Activated CD4-positive, alpha-beta T cell treated with anti-CD3 and anti-CD28 coated beads, Interleukin-2, amount 50 U/mL, for 24 hours (primary cell): ENCODE measurements at regions not wholly inside any gene's neighbourhood (a gene's known extent, or its start where the extent isn't known, plus 50 kb on each side); places are given as distances from the start of the nearest gene placed in this dataset.
"Not testable (repeated sequence)": the region's sequence is repeated elsewhere in the genome, so short reads cannot be mapped to it uniquely, and the experiment has no call there.

Experiments used
- DNase-seq, 2 donors: peaks; one replicate each; pipeline ENCODE4 v3.0.0-alpha.2; 2020; ENCODE audit warnings: low read depth in 1 of 2, low spot score in 1 of 2

DNA sequence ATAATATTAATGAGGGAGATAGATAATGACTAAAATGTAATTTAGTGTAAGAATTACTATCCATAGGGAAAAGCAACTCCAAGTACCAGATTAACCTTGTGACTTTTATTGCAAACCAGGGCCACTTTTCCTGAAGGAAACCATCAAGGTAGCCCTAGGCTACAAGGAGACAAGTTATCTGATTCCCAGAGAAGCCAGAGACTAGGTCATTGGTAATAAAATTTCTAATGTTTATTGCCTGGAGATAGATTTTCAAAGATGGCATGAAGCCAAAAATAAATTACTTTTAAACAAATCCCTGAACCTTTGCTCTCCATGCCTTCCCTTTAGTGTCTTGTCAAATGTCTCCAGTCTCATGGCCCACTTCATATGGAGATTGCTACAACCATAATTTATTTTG is 610.1 kb upstream of the SLC10A2 start:
- DNase-seq, result no peak

DNA sequence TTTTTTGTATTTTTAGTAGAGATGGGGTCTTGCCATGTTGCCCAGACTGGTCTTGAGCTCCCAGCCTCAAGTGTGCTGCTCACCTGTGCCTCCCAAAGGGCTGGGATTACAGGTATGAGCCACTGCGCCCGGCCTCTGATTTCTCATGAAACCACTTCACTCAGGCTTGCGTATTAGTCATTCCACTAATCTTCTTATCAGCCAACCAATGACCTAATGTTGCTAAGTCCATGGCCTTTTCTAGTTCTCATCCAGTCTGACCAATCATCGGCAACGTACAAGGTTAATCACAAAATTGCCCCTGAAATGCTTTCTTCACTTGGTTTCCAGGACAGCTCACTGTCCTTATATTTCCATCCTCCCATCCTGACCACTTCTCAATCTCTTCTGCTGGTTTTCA is 605.3 kb upstream of the SLC10A2 start:
- DNase-seq, result no peak

DNA sequence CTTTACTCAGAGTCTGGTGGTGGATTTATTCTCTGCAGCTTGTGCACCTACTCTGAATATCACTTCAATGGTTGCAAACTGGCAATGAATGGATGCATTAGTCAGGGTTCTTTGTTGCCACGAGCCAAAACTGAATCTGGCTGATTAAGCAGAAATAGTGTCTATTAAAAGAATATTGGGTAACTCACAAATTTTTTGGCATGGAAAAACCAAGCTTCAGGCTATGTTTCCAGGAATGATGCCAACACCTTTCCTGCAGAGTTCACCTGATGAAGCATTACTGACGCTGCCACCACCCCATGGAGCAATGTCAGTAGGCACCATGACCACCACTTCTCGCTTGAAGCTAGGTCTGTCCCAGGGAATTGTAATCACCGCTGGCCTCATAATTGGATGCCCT is 597.8 kb upstream of the SLC10A2 start:
- DNase-seq, result no peak

DNA sequence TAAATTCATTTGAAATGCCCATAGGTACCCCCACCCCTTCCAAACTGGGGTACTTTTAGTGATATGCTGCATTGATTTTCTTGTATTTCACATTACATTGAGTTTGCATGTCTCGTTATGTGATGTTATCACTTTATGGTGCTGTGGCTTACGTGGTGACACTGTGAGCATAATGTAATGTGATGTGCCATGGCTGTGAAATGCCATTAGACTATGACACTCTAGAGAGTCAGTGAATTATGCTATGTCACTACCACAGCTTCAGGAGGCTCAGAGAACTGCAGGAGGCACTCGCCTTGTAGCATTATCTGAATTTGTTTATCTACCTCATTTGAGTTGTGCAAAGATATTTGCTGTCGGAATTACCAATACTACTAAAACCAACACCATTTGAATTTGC is 590.1 kb upstream of the SLC10A2 start:
- DNase-seq, result no peak

DNA sequence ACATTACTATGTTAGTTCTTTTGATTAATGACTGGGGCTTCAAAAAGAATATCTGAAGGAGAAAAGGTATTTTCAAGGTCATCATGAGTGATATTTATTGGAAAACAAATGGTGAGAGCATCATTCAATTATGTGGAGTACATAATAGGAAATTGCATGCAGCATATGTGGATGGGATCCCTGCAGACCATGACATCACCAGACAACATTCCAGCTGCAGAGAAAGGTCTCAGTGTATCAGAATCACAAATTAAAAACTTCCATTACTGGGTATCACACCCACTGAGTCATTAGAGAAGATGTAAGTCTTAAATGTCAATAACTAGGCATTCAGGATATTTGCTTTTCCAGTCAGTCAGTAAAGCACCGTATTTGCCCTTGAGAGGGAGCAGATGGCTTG is 574.4 kb upstream of the SLC10A2 start:
- no peak for DNase-seq

DNA sequence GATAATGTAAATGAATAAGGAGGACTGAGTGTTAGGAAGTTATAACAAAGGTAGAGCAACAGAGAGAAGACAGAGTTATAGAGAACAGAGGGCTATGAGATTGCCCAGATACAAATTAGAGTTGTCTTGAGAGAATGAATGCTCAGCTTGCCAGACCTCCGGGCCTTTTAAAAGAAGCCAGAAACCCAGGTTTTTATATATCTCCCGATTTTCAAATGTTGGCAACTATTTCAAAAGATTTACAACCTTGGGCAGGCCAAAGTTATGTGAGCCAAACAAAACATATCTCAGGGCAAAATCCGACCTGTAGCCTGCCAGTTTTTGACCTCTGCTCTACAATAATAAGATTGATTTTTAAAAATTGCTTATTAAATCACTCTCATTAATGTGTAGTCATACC is 573.1 kb upstream of the SLC10A2 start:
- DNase-seq, result no peak

DNA sequence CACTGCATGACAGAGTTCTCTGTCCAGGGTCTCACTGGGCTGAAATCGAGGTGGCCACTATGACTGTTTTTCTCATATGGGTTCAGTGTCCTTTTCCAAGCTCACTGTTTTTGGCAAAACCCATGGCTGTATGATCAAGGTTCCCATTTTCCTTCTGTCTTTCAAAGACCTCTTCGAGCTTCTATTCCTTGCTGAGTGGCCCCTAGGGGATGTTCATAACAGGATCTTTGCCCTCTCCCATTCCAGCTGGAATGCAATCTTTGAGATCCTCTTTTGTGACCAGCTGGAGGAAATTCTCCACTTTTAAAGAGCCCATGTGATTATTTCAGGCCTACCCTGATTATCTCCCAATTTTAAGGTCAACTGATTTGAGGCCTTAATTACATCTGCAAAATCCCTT is 572.5 kb upstream of the SLC10A2 start:
- DNase-seq, result no peak

DNA sequence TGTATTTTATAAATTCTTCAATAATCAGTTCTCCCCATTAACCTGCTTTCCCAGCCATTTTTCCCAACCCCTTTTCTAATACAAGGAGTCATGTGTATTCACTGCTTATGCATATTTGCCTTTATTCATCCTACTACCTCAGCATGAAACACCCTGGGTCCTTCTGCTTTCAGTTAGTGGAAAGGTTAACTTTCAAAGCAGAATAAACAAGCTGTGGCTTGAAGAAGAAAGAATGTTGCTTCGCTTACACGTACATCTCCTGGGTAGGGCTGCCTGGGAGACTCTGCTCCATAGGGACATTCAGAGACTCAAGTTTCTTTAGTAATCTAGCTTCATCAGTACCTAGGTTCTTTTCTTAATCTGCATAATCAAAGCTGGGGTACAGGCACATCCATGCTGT is 567.8 kb upstream of the SLC10A2 start:
- DNase-seq, result no peak

DNA sequence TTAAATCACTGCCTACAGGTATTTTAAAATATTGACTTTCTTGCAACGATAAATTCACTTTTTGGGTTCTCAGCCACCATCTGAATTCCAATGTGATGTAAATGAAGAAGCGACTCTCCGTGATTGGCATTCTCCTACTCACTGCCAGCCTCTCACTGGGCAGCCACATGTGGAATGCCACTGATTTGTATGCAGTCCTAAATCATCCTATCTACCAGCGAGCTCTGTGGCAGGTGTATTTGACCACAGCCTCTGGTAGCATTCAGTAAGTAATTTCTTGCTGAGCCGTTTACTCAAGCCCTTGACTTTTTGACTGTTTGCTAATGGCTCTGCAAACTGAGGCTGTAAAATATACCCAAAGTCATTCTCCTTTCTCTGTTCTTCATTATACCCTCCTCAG is 559.0 kb upstream of the SLC10A2 start:
- DNase-seq, result no peak

DNA sequence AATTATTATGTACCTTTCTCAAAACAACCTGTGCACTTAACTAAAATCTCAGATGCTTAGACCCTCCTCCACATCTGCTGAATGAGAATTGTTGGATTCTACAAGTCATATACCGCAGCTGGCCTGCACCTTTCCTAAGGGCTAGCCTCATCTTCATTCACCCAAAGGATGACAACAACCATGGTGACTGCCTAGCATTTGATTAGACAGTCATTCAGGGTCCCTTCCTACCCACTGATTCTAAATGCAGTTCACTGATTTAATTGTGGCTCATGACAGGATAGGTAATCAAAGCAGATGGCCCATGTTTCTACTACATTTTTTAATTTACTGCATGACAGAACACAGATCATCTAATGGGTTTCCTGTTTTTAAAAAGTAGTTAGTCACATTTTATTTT is 551.9 kb upstream of the SLC10A2 start:
- DNase-seq, result no peak

DNA sequence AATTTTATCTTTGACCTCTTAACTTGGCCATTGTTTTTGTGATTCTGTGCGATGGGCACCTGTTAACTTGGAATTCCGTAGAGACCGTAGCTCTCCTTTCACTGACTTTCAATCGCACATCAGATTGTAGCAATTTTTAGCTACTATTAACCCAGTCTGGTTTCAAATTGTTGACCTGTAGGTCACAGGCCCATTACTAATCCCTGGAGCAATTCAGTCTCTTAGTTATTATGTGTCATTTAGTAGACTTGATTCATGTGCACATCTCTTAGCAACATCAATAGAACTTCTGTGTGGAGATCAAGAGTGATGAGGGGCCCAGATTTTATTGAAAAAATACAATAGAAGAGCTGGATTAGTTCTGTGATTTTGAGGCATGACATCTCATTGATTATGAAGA is 549.6 kb upstream of the SLC10A2 start:
- DNase-seq, result no peak

DNA sequence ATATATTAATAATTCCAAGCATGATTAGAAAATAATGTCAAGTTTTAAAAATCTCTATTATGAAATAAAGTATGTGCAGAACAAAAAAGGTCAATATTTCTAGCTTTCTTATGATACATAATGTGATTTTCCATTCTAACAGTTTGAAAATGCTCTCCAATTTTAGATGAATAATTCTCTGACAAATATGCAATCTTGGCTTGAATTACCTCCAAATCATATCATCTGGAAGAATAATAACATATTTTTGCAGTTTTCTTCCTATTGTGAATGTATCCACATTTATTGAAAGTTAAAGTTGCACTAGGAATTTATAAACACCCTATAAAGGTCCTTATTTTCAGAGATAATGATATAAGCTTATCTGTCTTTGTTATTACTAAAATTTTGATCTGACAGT is 548.5 kb upstream of the SLC10A2 start:
- DNase-seq, result no peak

DNA sequence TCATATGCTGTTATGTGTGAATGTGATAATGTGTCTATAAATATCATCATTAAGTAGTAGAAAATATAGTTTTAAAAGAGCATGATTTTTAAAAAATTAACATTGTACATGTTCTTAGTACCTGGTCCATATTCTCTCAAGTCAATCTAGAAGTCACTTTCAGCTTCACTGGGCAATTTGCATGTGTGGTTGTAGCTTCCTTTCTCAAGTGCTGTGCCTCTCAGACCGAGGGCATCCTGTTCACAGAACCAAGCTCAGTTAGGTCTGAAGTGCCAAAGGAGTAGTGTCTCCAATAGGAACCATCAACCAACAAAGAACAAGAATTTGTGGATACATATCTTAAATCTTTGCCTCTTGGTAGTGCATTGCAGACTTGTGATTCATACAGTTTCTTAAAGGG is 541.8 kb upstream of the SLC10A2 start:
- DNase-seq, result no peak

DNA sequence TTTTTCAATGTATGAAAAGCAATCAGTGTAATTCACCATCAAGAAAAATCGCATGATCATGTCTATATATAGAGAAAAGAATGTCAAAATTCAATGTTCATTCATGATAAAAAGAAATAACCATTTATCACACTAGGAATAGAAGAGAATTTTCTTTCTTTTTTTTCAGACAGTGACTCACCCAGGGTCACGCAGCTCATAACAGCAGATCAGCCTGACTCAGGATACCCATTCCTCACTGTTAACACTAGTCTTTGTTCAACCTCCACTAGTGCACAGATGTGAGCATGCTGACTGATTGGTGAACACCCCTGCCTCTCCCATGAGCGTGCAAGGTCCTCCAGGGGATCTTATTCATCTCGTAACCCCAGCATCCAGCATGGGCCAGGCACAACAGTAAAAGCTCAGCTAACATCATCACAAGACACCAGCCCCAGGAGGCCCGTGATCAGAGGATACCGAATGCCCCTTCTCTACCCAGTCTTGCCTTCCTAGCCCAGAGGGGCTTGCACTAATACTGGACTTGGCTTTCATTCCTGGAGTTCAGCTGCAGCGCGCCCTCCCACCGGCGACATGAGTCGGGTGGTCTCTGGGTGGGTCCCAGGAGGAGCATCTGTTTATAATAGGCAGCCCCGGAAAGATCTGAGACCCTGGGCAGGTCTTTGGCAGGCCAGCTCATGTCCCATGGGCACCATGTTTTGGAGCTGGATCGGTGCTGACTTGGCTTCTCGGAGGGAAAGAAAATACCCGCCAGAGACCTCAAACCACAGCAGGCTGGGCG is 539.5 kb upstream of the SLC10A2 start:
- DNase-seq, result no peak

DNA sequence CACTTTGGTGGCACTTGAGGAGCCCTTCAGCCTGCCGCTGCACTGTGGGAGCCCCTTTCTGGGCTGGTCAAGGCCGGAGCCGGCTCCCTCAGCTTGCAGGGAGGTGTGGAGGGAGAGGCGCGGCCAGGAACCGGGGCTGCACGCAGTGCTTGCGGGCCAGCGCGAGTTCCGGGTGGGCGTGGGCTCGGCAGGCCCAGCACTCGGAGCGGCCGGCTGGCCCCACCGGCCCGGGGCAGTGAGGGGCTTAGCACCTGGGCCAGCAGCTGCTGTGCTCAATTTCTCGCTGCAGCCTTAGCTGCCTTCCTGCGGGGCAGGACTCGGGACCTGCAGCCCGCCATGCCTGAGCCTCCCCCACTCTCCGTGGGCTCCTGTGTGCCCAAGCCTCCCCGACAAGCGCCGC is 533.7 kb upstream of the SLC10A2 start:
- DNase-seq, result not testable (repeated sequence)

DNA sequence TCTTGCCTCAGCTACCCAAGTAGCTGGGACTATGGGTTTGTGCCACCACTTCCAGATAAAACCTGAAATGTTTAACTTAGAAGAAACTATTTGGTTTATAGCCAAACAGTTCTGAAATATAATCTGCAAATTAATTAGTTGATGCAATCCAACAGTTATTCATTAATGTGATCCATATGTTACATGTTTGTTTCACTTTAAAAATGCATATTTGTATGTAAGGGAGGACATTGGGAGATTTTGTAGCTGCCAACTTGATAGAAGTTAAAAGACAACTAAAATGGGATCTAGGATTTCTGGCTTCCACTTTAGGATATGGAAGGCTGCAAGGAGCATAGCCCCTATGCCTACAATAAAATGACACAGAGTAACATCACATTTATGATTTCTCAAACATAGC is 532.5 kb upstream of the SLC10A2 start:
- DNase-seq, result no peak

DNA sequence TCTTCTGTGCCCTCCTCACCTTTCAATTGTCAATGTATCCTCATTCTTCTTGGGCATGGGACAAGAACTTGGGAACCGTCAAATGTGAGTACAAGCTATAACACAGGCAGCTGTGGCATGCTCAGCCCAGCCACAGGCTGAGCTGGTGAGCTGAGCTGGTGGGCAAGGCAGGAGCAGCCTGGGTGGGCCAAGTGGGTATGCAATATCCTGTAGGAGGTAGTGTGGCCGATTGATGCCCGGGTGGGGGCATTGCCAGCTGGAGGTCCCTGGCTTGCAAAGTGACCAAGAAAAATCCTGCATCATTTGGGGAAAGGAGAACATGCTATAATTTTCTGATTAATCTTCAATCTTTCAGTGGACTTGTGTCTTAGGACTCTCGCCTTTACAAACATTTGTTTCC is 507.2 kb upstream of the SLC10A2 start:
- no peak for DNase-seq

DNA sequence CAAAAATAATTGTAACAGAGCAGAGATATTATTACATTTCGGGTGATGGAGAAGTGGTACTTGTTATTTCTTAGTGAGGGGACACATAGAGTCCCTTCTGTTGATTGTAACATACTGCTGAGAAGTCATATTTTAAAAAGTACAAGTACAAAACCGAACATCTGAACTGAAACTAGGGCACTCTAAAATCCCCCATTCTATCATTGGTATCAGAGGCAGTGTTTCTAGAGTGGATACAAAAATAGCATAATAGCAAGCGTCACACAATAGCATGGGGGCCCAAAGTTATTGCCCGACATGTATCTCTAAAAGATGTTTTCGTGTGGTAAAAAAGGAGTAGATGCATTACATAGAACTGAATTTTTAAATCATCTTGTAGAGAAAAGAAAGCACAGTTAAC is 502.1 kb upstream of the SLC10A2 start:
- DNase-seq, result no peak

DNA sequence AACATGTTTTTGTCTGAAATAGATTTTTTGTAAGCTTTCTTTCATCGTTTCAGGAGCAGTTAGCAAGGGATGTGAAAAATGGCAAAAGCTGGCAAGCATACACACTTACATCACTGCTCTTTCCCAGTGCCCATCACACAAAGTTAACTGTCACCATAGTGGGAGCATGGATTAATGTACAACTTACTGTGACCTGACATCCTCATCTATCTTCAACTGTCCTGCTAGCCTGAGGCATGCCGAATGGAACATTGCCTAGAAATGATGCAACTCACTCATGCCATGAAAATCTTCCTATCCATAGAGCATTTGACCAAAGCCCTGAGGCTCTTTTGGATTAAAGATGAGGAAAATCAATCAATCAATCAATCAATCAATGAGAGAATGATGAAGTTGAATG is 491.7 kb upstream of the SLC10A2 start:
- no peak for DNase-seq

DNA sequence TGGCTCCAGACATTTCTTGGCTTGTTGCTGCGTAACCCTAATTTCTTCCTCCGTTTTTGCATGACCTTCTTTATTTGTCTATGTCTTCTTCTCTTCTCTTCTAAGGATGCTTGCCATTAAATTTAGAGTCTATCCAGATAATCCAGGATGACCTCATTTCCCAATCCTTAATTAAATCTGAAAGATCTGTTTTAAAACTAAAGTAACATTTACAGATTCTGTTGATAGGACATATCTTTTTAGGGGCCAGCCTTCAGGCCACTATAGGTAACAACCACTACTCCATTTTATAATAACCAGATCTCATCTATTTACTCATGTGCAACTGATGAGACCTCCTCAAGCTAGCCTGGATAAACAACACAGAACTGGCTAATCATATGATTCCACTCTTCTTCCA is 490.5 kb upstream of the SLC10A2 start:
- no peak for DNase-seq

DNA sequence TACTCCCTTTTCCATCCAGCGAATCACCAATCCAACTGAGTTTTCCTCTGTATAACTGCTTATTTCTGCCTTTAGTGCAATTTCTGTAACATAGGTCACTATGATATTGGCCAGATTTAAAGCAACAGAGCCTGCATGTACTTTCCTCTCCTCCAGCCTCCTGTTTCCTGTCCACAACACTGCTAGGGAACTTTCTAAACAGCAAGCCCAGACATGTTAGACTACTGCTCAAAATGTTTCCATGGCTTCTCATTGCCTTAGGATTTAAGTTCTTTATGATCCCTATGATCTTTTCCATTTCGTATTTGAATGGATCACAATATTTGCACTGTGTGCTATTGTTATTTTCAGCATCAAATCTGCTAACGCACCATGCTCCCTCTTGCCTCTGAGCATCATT is 481.7 kb upstream of the SLC10A2 start:
- no peak for DNase-seq

DNA sequence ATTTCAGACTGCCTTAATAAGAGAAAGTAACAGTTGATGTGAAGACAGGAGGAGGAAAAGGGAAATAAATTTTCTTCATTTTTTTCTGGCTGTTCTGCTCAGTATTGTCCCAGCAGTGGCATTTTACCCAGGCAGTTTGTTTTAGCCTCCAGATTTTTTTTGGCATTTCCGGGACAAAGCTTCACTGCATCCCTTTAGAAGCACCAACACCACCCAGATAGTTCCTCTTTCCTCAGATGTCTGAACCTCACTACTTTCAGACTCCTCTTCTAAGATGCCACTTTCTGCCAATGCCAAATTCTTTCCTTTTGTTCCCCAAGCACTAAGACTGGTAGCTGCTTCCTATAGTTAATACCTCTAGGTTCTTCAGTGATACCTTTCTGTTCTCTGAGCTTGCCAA is 480.1 kb upstream of the SLC10A2 start:
- no peak for DNase-seq

DNA sequence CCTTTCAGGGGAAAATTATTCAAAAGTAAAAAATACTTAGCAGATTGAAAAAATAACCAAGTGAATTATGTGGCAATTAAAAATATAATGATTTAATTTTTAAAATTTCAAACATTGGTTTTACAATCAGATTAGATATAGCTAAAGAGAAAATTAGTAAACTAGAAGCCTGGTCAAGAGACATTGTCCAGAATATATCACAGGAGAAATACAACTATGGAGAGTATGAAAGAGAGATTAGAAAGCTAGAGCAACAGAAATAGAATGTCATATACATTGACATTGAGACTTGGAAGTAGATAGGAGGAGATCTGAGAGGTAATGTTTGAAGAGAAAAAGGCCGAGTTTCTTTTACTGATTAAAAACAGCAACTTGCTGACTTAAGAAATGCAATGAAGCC is 476.4 kb upstream of the SLC10A2 start:
- no peak for DNase-seq

DNA sequence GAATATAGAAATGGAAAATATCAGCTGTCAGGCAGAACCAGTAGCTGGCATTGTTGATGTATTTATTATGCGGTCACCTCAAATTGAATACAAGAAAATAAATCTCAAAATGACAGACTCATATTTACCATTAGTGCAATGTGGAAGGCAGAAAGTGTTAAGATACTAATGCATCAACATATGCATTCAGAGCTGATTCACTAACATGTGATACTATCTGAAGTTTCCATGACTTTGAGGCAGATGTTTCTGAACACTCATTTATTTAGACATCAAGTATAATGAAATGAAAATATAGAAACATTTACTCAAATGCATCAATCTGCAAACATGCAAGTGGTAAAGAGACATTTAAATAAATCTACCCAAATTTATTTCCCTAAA is 474.2 kb upstream of the SLC10A2 start:
- DNase-seq, result no peak
